ENCODE measurements at regions not wholly inside any gene's neighbourhood (a gene's known extent, or its start where the extent isn't known, plus 50 kb on each side); places are given as distances from the start of the nearest gene placed in this dataset.

- TF ChIP-seq CTCF (IDR thresholded peaks at IDR 0.05; ENCODE audit: low read depth, low read length) (peak; percentile 47), MYC (IDR thresholded peaks at IDR 0.05; ENCODE audit: low read depth, low read length) (no peak), MAX (IDR thresholded peaks at IDR 0.05; ENCODE audit: low read depth, low read length) (no peak), POLR2A (IDR thresholded peaks at IDR 0.05; ENCODE audit: extremely low read depth, insufficient read length) (no peak)
These were observed 1180.1 kb upstream of the ATXN8OS start for GRCh38 chr13:68927387-68928026.
